C4-2B (cell line): ENCODE measurements at regions not wholly inside any gene's neighbourhood (a gene's known extent, or its start where the extent isn't known, plus 50 kb on each side); places are given as distances from the start of the nearest gene placed in this dataset.

Source experiments
- H3K27ac ChIP-seq: fragments of 450-650 bp; 2 replicates; pipeline ENCODE4 v1.5.1; 2017
- CTCF ChIP-seq: fragments of 450-650 bp; conservative IDR thresholded peaks from 2 replicates; pipeline ENCODE4 v1.5.1; 2017; ENCODE audit warnings: mild to moderate bottlenecking
- ZFX ChIP-seq: fragments of 450-650 bp; IDR thresholded peaks from 2 replicates; pipeline ENCODE4 v1.6.1; 2017

GRCh38 chr10:129411393-129411705 lies 55.7 kb upstream of the MGMT start:
- TF ChIP-seq ZFX: no peak
- TF ChIP-seq CTCF: no peak
- no peak overlapping the region for H3K27ac ChIP-seq

DNA sequence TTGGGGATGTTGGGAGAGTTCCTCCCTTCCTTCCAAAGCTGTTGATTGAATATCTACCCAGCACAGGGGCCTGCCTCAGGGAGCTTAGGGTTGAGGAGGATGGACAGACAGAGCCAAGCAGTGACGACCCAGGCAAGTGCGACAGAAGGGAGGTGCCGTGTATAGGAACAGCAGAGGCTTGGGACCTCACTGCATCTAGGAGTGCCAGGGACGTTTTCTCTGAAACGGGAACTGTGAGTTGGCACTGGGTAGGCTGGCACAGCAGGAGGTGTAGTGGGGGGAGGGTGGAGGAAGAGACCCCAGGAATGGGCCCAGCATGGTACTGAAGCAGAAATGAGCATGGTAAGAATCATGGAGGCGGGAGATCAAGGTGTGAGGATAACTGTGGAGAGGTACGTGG lies 55.3 kb upstream of the MGMT start:
- no peak overlapping the region for H3K27ac ChIP-seq
- TF ChIP-seq CTCF (no peak), ZFX (no peak)

DNA sequence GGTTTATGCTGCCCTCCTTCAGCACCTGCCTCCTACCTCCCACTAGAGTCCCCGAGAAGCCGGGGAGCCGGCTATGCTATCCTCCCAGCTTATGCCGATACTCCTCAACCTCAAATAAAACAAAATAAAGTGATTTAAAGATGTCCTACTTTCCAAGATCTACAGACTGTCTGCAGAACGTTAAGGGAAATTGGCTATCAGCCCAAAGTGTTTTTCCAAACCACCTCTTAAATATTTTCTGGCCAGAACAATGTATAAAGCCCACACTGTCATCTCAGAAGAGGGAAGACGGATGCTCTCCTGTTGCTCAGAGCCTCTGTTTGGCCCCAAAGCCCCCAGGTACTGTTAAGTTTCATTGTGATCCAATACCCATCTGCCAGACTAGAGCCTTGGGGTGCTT lies 54.0 kb upstream of the MGMT start:
- TF ChIP-seq CTCF (no peak), ZFX (no peak)
- no peak overlapping the region for H3K27ac ChIP-seq

DNA sequence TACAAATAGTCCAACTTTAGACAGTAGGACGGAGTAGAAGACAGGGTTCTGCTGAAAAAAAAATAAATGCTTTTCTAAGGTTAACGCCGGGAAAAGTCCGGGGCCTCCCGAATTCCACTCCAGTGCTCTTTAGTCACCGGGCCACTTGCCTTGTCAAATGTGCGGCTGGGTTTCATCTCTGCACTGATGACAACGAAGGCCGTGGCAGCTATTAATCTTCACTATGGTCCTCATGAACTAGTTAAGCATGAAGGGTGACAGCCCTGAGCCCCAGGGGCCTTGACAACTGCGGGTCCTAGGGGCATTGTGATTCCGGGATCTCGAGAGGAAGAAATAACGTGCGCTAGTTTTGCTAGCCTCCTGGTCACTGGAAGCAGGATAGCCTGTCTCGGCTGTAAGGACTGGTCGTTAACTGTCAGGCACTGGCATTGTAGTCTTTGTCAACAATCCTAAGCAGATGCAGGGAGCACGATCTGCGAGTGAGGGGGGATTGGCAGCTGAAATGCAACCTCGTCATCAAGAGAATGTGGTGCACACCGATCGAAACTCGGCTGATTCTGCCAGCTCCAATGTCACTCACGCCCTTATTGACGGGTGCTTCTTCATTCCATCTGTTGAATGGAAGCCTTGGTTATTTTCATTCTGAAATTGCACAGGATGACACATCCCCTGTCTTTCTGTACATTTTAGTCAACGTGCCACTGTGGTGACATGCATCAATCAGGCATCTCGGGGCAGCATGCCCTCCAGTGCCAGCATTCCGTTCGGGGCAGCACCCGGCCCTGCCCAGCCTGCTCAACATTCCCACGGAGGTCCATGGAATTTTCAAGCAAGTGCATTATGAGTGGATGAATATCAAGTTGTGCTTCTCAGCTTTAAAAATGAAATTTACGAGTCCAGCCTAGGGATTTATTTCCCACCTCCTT lies 51.6 kb upstream of the MGMT start:
- TF ChIP-seq ZFX (no peak), CTCF (no peak)

GRCh38 chr10:129416155-129416554 lies 50.9 kb upstream of the MGMT start:
- H3K27ac ChIP-seq: no peak overlapping the region
- TF ChIP-seq CTCF: no peak
- no peak for TF ChIP-seq ZFX

More for the DNA sequence above, 51.6 kb upstream of the MGMT start:
- H3K27ac ChIP-seq: no peak overlapping the region

DNA sequence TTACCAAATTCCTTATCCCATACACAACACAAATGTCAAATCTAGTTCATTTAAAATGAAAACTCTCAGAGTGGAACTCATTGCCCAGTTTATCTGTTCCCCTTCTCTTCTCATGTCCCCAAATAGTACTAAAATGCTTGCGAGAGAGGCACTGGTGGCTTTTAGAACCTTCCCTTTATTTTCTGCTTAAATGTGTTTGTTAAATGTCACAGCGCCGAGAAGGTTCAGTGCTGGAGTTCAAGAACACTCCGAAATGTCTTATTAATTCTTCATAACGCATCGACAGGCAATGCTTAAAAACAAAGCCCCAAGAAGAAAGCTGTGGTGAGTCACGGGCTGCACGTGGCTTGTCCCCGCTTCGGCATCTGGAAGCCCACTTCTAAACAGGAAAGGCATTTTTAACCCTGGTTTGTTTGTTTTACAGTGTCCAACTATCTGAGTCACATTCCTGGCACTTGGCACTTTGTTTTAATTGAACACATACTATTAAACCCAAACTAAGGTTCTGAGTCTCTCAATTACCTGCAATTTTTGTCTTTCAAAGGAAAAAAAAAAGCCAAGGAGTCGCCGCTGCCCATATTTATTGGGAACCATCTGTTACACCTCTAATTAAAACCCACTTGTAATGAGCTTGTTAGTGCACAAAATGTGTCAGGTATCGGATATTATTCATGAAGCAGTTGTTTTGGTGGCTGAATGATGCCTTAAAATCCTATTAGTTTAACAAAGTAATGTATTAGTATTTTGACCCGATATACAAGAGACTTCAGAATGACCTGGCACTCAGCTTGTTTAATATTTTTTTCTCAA lies 49.9 kb upstream of the MGMT start:
- TF ChIP-seq CTCF (no peak), ZFX (no peak)
- no peak overlapping the region for H3K27ac ChIP-seq
